ENCODE measurements at regions not wholly inside any gene's neighbourhood (a gene's known extent, or its start where the extent isn't known, plus 50 kb on each side); places are given as distances from the start of the nearest gene placed in this dataset.
"Not testable (repeated sequence)": the region's sequence is repeated elsewhere in the genome, so short reads cannot be mapped to it uniquely, and the experiment has no call there.

GRCh38 chr14:56452940-56453339 is 126.7 kb upstream of the TMEM260 start:
- Mint-ChIP-seq H3K4me1 (no peaks in the 10 kb centered on the region), H3K9me3 (ENCODE audit: low read depth) (peaks cover 8% of the 10 kb centered on the region), H3K36me3 (no peaks in the 10 kb centered on the region), H3K4me3 (no peak overlapping the region), H3K27ac (no peak overlapping the region), H3K27me3 (peaks cover 12% of the 10 kb centered on the region)
- no peak for DNase-seq
- no peak for ATAC-seq
- CTCF ChIA-PET = interaction anchor here (1.6 kb wide), 1 partner anchor 22 kb away, joined by 3 read pairs; no protein-coding TSS in a partner anchor

- H3K36me3 Mint-ChIP-seq; H3K4me3 Mint-ChIP-seq; H3K4me1 Mint-ChIP-seq; DNase-seq; ATAC-seq; CTCF ChIA-PET; H3K9me3 Mint-ChIP-seq (ENCODE audit: low read depth); H3K27ac Mint-ChIP-seq: not testable (repeated sequence)
- H3K27me3 Mint-ChIP-seq = peaks cover 23% of the 10 kb centered on the region
Observed at GRCh38 chr14:56454680-56455079, 124.9 kb upstream of the TMEM260 start.

- no peaks in the 10 kb centered on the region for H3K9me3 Mint-ChIP-seq (ENCODE audit: low read depth)
- no peaks in the 10 kb centered on the region for H3K4me1 Mint-ChIP-seq
- ATAC-seq = no peak
- DNase-seq = no peak
- H3K36me3 Mint-ChIP-seq = no peaks in the 10 kb centered on the region
- CTCF ChIA-PET = interaction anchor here (1.2 to 1.9 kb wide), 2 partner anchors 14 to 31 kb away, joined by 4 to 9 read pairs; no protein-coding TSS in a partner anchor
- no peak overlapping the region for H3K4me3 Mint-ChIP-seq
- H3K27ac Mint-ChIP-seq = no peak overlapping the region
- peaks cover 44% of the 10 kb centered on the region for H3K27me3 Mint-ChIP-seq
Observed at GRCh38 chr14:56460469-56460868, 119.1 kb upstream of the TMEM260 start.

GRCh38 chr14:56461276-56462275 is 118.0 kb upstream of the TMEM260 start:
- no peak for ATAC-seq
- Mint-ChIP-seq H3K9me3 (ENCODE audit: low read depth) (no peaks in the 10 kb centered on the region), H3K4me3 (no peak overlapping the region), H3K36me3 (no peaks in the 10 kb centered on the region), H3K27ac (no peak overlapping the region), H3K27me3 (peaks cover 48% of the 10 kb centered on the region), H3K4me1 (no peaks in the 10 kb centered on the region)
- CTCF ChIA-PET = interaction anchor here (1.1 to 1.9 kb wide), 3 partner anchors 9 to 30 kb away, joined by 3 to 9 read pairs (median 4); no protein-coding TSS in a partner anchor
- DNase-seq = no peak

GRCh38 chr14:56463271-56463890 is 116.2 kb upstream of the TMEM260 start:
- H3K4me1 Mint-ChIP-seq = no peaks in the 10 kb centered on the region
- ATAC-seq (no peak), DNase-seq (no peak)
- no peaks in the 10 kb centered on the region for H3K9me3 Mint-ChIP-seq (ENCODE audit: low read depth)
- CTCF ChIA-PET = interaction anchor here (1.3 kb wide), 1 partner anchor 11 kb away, joined by 5 read pairs; no protein-coding TSS in a partner anchor
- H3K36me3 Mint-ChIP-seq = no peaks in the 10 kb centered on the region
- no peak overlapping the region for H3K4me3 Mint-ChIP-seq
- no peak overlapping the region for H3K27ac Mint-ChIP-seq
- peaks cover 54% of the 10 kb centered on the region for H3K27me3 Mint-ChIP-seq

- Mint-ChIP-seq H3K27ac (no peak overlapping the region), H3K4me1 (no peaks in the 10 kb centered on the region), H3K36me3 (no peaks in the 10 kb centered on the region), H3K9me3 (ENCODE audit: low read depth) (no peaks in the 10 kb centered on the region), H3K27me3 (peaks cover 26% of the 10 kb centered on the region), H3K4me3 (no peak overlapping the region)
- no peak for DNase-seq
- ATAC-seq = no peak
- CTCF ChIA-PET = interaction anchor here (0.9 kb wide), 1 partner anchor 10 kb away, joined by 3 read pairs; no protein-coding TSS in a partner anchor
Observed at GRCh38 chr14:56471056-56471455, 108.5 kb upstream of the TMEM260 start.

- no peaks in the 10 kb centered on the region for H3K36me3 Mint-ChIP-seq
- ATAC-seq = no peak
- H3K4me3 Mint-ChIP-seq = no peak overlapping the region
- no peak for DNase-seq
- H3K9me3 Mint-ChIP-seq (ENCODE audit: low read depth) = no peaks in the 10 kb centered on the region
- no peak overlapping the region for H3K27ac Mint-ChIP-seq
- CTCF ChIA-PET = interaction anchor here (0.7 to 1.9 kb wide), 21 partner anchors 9 to 1051 kb away, joined by 3 to 25 read pairs (median 4); no protein-coding TSS in a partner anchor
- H3K4me1 Mint-ChIP-seq = no peaks in the 10 kb centered on the region
- H3K27me3 Mint-ChIP-seq = peaks cover 13% of the 10 kb centered on the region
Observed at GRCh38 chr14:56474419-56475022, 105.1 kb upstream of the TMEM260 start.

GRCh38 chr14:56482310-56482911 is 97.2 kb upstream of the TMEM260 start:
- Mint-ChIP-seq H3K27me3 (peaks cover 34% of the 10 kb centered on the region), H3K9me3 (ENCODE audit: low read depth) (no peaks in the 10 kb centered on the region), H3K4me3 (no peak overlapping the region), H3K36me3 (no peaks in the 10 kb centered on the region), H3K27ac (no peak overlapping the region), H3K4me1 (no peaks in the 10 kb centered on the region)
- CTCF ChIA-PET = interaction anchor here (1.0 kb wide), 2 partner anchors 577 to 751 kb away, joined by 3 read pairs; no protein-coding TSS in a partner anchor
- ATAC-seq = no peak
- DNase-seq = no peak

GRCh38 chr14:56487090-56487667 is 92.4 kb upstream of the TMEM260 start:
- CTCF ChIA-PET = interaction anchor here (1.2 kb wide), 1 partner anchor 13 kb away, joined by 5 read pairs; no protein-coding TSS in a partner anchor

GRCh38 chr14:56487761-56488160 is 91.8 kb upstream of the TMEM260 start:
- Mint-ChIP-seq H3K27ac (no peak overlapping the region), H3K27me3 (peaks cover 10% of the 10 kb centered on the region), H3K9me3 (ENCODE audit: low read depth) (no peaks in the 10 kb centered on the region), H3K4me3 (no peak overlapping the region), H3K36me3 (no peaks in the 10 kb centered on the region), H3K4me1 (no peaks in the 10 kb centered on the region)
- no peak for ATAC-seq
- no peak for DNase-seq
- CTCF ChIA-PET = interaction anchor here (1.2 kb wide), 1 partner anchor 14 kb away, joined by 5 read pairs; no protein-coding TSS in a partner anchor

More at GRCh38 chr14:56487090-56487667, 92.4 kb upstream of the TMEM260 start:
- no peak overlapping the region for H3K4me3 Mint-ChIP-seq
- H3K27me3 Mint-ChIP-seq = peaks cover 15% of the 10 kb centered on the region
- DNase-seq (no peak), ATAC-seq (no peak)
- H3K27ac Mint-ChIP-seq = no peak overlapping the region
- H3K36me3 Mint-ChIP-seq = no peaks in the 10 kb centered on the region
- no peaks in the 10 kb centered on the region for H3K9me3 Mint-ChIP-seq (ENCODE audit: low read depth)
- H3K4me1 Mint-ChIP-seq = no peaks in the 10 kb centered on the region

GRCh38 chr14:56488306-56488705 is 91.3 kb upstream of the TMEM260 start:
- H3K36me3 Mint-ChIP-seq = no peaks in the 10 kb centered on the region

GRCh38 chr14:56490379-56490778 is 89.2 kb upstream of the TMEM260 start:
- H3K4me3 Mint-ChIP-seq = no peak overlapping the region
- CTCF ChIA-PET = interaction anchor here (0.7 to 2.0 kb wide), 12 partner anchors 14 to 1572 kb away, joined by 3 to 6 read pairs (median 4); no protein-coding TSS in a partner anchor
- H3K4me1 Mint-ChIP-seq = no peaks in the 10 kb centered on the region
- no peaks in the 10 kb centered on the region for H3K27me3 Mint-ChIP-seq
- H3K36me3 Mint-ChIP-seq = no peaks in the 10 kb centered on the region
- H3K9me3 Mint-ChIP-seq (ENCODE audit: low read depth) = no peaks in the 10 kb centered on the region
- ATAC-seq = no peak
- DNase-seq = no peak
- H3K27ac Mint-ChIP-seq = no peak overlapping the region

More at GRCh38 chr14:56488306-56488705, 91.3 kb upstream of the TMEM260 start:
- ATAC-seq (no peak), DNase-seq (no peak)
- CTCF ChIA-PET = no interaction called here
- Mint-ChIP-seq H3K4me3 (no peak overlapping the region), H3K9me3 (ENCODE audit: low read depth) (no peaks in the 10 kb centered on the region), H3K27me3 (peaks cover 8% of the 10 kb centered on the region), H3K4me1 (no peaks in the 10 kb centered on the region), H3K27ac (no peak overlapping the region)
